DOHH2 (cell line): ENCODE measurements at regions not wholly inside any gene's neighbourhood (a gene's known extent, or its start where the extent isn't known, plus 50 kb on each side); places are given as distances from the start of the nearest gene placed in this dataset.

Experiments used
- EZH2phosphoT487 ChIP-seq: fragments of 200-600 bp; sonication (generic); IDR thresholded peaks from 2 replicates; pipeline ENCODE4 v1.6.1; 2017; ENCODE audit warnings: borderline replicate concordance, mild to moderate bottlenecking, antibody characterized with exemption, low read length, moderate library complexity, mixed read lengths
- TF ChIP-seq, protein P1 (sequence below): fragments of 200-600 bp; sonication (generic); IDR thresholded peaks from one replicate; pipeline ENCODE4 v1.5.1; 2014; ENCODE audit warnings: antibody characterized with exemption, mild to moderate bottlenecking, low read depth, low read length; ENCODE audit not compliant: poor library complexity, severe bottlenecking

DNA sequence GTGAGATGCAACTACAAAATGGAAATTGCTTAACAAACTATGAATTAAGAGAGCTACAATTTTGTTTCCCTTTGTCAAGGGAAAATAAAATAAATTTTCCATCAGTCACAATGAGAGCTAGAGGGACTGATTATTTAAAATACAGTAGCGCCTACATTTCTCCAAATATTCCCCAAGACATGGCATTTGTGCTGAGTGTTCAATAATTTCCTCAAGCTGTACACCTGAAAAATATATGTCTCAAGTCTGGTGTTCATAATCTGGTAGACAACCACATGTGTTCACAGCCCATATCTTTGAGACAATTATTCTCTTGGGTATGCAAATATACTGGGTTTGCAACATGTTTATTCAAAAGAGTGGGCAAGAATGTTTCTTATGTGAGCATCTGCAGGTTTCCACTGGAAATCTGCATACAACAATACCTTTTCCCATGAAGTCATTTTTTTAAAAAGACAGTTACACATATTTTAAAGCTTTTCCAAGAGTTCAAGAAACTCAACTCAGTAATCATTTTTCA, 240.1 kb upstream of the VRK2 start:
- TF ChIP-seq, protein P1, sequence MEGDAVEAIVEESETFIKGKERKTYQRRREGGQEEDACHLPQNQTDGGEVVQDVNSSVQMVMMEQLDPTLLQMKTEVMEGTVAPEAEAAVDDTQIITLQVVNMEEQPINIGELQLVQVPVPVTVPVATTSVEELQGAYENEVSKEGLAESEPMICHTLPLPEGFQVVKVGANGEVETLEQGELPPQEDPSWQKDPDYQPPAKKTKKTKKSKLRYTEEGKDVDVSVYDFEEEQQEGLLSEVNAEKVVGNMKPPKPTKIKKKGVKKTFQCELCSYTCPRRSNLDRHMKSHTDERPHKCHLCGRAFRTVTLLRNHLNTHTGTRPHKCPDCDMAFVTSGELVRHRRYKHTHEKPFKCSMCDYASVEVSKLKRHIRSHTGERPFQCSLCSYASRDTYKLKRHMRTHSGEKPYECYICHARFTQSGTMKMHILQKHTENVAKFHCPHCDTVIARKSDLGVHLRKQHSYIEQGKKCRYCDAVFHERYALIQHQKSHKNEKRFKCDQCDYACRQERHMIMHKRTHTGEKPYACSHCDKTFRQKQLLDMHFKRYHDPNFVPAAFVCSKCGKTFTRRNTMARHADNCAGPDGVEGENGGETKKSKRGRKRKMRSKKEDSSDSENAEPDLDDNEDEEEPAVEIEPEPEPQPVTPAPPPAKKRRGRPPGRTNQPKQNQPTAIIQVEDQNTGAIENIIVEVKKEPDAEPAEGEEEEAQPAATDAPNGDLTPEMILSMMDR, result no peak
- TF ChIP-seq EZH2phosphoT487, result no peak
